ENCODE measurements at regions not wholly inside any gene's neighbourhood (a gene's known extent, or its start where the extent isn't known, plus 50 kb on each side); places are given as distances from the start of the nearest gene placed in this dataset.

- no peak for DNase-seq
These were observed 274.8 kb upstream of the RUNX1 start for GRCh38 chr21:35323947-35324346.

GRCh38 chr21:35321322-35322200, 272.5 kb upstream of the RUNX1 start:
- no peak for DNase-seq

GRCh38 chr21:35319684-35320283, 270.7 kb upstream of the RUNX1 start:
- DNase-seq: no peak

DNA sequence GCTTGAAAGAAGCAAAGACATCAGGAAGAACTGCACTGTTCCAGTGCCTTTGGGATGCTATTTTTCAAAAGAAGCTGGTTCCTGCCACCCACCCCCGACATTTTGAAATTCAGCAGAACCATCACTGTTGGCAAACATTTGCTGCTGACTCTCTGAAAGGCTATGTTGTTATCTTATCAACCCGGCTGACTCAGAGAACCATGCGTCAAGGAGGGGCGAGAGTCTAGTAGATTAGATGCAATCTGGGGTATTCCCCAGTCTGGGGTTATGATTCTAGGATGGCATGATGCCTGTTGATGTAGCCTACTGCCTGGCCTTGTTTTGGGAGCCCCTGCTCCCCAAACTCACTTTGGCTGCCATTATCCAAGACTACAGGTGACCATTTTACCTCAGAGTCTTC, 267.8 kb upstream of the RUNX1 start:
- DNase-seq: no peak

- DNase-seq: no peak
These were observed 267.4 kb upstream of the RUNX1 start for GRCh38 chr21:35316456-35316855.

- DNase-seq: no peak
These were observed 265.9 kb upstream of the RUNX1 start for GRCh38 chr21:35314857-35315582.

- no peak for DNase-seq
These were observed 262.9 kb upstream of the RUNX1 start for GRCh38 chr21:35311985-35312384.

GRCh38 chr21:35309316-35309715, 260.2 kb upstream of the RUNX1 start:
- DNase-seq: no peak

DNA sequence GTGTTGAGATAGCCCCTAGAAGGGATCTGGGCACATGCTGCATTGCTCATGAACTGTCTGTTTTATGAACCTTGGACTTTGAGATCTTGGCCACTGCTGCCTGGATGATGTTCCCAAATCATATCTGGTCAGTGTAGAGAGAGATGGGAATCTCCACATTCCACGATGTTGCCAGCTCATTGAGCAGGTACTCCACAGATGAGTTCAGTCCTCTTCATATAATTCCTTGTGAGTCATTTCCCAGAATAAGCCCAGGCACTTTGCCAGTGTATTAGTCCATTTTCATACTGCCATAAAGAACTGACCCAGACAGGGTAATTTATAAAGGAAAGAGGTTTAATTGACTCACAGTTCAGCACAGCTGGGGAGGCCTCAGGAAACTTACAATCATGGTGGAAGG, 254.0 kb upstream of the RUNX1 start:
- DNase-seq: peak; percentile 50

DNA sequence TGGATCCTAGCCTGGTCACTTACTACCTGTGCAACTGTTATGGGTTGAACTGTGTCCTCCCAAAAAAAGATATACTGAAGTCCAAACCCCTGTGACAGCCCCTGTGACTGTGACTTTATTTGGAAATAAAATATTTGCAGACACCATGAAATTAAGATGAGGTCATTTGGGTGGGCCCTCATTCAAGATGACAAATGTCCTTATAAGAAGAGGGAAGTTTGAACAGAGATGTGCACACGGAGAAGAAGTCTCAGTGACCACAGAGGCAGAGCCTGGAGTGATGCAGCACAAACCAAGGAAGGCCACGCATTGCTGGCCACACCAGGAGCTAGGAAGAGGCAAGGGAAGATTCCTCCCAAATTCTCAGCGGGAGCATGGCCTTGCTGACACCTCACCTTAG, 249.7 kb upstream of the RUNX1 start:
- no peak for DNase-seq

DNA sequence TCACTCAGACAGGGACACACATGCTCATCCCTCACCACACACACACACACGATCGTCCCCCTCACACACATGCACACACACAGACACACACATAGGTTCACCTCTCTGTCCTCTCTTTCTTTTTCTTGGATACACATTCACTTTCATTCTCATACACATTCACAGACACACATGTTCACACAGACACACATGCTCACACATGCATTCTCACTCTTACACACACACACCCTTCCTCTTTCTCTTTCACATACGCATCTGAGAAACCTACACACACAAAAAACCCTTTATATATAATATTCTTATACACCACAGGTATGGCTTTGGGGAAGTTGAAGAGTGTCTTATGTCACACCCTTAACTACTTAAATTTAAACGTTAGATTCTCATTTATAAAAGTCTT, 248.6 kb upstream of the RUNX1 start:
- no peak for DNase-seq

DNA sequence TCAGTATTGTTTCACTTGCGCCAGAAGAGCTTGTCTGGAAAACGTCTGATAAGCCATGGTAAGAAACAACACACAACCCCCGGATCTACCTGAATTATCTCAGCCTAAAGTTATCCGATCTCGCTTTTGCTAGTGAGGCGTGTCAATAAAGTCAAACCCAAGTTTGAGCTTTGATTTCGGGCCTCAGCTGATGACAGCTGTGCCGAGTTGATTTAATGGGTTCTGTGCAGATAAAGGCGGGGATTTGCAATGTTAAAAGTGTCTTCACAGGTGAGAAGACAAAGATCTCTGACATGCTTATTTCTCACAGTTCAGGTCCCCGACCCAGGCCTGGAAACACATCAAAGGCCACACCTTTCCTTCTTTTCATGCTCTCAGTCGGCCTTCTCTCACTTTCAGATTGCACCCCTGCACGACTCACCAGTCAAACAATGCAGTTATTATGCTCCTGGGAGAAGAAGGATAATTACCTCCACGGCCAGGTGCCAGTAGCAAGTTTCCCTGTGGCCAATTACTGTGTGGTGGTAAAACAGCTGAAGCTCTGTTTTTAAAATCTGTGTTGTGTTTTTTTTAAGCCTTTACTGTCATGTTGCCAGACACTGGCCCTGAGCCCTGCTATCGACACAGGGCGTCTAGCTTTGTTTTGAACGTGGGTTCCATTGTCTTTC, 245.3 kb upstream of the RUNX1 start:
- DNase-seq: no peak

DNA sequence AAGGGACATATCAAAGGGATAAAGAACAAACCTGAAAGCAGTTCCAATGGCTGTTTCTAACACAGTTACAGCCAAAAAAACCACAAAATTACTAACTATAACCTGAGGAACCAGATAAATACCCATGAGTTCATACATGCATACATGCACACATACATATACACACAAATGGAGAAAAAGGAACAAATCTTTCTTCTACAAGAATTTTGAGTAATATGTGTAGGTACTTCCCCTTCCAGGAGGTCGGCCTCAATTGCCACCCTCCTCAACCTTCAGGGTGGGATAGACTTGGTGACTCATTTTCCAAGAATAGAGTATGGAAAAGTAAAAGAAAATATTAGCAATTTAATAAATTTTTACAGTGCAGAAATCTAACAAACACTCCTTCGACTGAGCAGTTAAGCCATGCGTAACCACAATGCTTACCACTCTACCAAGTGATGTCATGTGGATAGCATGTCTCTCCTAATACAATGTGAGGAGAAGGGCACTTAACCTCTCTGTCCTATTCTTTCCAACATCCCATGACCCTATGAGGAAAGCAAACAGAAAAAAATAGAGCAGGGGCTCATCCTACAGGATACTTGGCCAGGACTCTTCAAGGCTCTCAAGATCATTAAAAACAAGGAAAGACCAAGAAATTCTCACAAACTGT, 243.0 kb upstream of the RUNX1 start:
- no peak for DNase-seq

GRCh38 chr21:35291034-35291433, 241.9 kb upstream of the RUNX1 start:
- DNase-seq: no peak

DNA sequence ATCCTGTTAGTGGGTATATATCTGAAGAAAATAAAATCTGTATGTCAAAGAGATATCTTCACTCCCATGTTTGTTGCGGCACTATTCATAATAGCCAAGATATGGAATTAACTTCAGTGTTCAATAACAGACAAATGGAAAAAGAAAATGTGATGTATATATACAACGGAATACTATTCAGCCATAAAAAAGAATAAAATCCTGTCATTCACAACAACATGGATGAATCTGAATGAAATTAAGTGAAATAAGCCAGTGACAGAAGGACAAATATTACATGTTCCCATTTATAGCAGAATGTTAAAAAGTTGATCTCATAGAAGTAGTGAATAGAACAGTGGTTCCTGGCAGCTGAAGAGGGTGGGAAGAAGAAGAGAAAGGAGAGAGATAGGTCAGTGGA, 239.1 kb upstream of the RUNX1 start:
- DNase-seq: no peak

GRCh38 chr21:35284199-35284598, 235.1 kb upstream of the RUNX1 start:
- no peak for DNase-seq

DNA sequence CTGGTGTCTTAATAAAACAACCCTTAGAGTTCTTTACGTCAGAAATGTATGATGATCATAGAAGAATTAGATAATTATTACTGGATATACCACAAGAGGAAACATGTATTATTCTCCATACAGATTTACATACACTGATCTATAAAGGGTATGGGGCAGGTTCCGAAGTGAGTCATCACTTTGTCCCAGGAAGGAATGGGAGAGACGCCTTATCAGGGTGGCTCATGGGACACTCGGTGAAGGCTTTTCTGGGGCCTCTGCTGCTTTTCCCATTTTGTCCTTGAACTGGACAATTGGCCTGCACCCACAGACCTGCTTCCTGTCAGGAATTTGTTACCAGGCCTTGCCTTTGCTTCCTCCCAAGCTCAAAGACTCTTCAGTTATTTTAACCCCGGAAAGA, 233.8 kb upstream of the RUNX1 start:
- DNase-seq: no peak

DNA sequence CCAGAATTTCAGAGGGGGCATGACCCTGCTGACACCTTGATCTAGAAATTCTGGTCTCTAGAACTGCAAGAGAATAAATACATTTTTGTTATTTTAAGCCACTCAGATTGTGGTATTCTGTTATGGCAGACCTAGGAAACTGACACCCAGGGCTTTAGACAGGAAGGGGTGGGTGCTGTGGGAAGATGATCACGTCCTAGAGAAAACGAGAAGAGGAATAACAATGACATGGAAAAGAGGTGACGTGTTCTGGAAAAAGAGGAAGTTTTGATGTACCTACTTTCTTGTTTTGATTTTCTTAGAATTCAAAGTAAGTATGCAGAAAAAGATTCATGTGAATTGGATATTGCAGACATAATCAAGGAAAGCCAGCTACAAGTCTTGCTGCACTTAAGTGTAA, 232.9 kb upstream of the RUNX1 start:
- DNase-seq: no peak

DNA sequence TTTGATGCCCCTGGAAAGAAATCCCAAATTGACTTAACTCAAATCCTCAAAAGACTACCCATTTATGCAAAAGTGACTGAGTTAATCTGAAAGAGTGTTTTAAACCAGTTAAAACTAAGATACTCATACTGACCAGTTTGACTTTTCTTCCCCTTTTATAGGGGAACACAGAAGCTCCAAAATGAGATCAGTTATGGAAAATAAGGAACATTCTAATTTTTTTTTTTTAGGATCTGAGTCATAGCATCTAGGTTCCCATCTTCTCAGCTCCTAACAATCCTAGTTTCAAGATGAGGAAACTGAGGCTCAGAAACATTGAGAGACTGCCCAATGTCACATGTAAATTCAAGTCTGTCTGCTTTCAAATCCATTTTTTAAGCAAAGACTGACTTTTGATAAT, 231.1 kb upstream of the RUNX1 start:
- DNase-seq: no peak

GRCh38 chr21:35275776-35276175, 226.7 kb upstream of the RUNX1 start:
- no peak for DNase-seq

GRCh38 chr21:35274923-35275322, 225.8 kb upstream of the RUNX1 start:
- DNase-seq: no peak

- no peak for DNase-seq
These were observed 225.0 kb upstream of the RUNX1 start for GRCh38 chr21:35274090-35274489.

- DNase-seq: no peak
These were observed 224.2 kb upstream of the RUNX1 start for GRCh38 chr21:35273333-35273732.
